ENCODE measurements at regions not wholly inside any gene's neighbourhood (a gene's known extent, or its start where the extent isn't known, plus 50 kb on each side); places are given as distances from the start of the nearest gene placed in this dataset.
"Not testable (repeated sequence)": the region's sequence is repeated elsewhere in the genome, so short reads cannot be mapped to it uniquely, and the experiment has no call there.

DNA sequence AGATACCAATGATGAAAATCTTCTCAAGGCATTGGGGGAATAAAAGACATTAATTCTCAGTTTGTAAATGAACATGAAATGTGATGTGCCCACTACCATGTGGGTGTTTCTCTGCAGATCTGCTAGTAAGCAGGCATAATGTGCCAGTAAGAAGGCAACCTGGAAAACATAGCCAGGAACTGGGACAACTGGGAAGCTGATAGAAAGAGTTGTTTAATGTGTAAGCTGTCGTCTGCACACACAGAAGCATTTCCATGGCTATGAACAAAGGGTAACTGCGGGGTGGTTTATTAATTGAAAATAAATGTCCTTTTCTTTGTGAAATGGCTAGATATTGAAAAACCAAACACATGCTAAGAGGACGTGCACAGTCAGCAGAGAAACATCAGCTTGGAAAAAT lies 52.0 kb downstream of the ZC3H11B start:
- DNase-seq: no peak

DNA sequence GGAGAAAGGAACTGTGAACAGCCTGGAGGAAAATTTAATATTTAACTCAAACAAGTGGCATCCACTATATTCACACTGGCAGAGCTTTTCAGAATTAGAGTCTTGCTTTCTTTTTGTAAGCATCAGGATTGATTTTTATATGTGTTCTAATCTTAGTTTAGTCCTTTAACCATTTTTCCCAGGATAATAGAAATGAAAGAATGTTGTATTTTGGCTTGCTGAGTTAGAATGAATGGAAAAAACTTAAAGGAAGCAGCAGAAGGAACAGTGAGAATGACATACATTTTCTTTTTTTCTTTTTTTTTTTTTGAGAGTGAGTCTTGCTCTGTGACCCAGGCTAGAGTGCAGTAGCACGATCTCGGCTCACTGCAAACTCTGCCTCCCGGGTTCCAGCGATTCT lies 53.0 kb downstream of the ZC3H11B start:
- DNase-seq: no peak

DNA sequence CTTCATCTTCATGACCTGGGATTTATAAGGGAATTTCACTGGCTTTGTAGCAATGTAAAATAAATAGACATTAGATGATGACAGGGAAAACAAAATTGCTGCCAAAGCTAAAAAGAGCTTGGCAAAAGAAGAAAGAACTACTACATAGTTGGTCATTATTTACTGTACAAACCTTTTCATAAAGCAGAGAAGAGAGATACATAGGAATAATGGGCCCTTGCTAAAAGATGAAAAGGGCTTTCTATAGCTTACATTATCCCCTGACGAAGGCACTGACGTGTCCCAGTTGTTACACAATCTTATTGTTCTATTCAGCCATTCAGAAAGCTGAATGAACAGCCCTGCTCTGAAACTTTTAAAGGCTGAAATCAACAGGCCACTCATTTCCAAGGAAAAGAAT lies 57.1 kb downstream of the ZC3H11B start:
- peak; percentile 41 for DNase-seq

- peak; percentile 52 for DNase-seq
These were observed 57.7 kb downstream of the ZC3H11B start for GRCh38 chr1:219555031-219555692.

DNA sequence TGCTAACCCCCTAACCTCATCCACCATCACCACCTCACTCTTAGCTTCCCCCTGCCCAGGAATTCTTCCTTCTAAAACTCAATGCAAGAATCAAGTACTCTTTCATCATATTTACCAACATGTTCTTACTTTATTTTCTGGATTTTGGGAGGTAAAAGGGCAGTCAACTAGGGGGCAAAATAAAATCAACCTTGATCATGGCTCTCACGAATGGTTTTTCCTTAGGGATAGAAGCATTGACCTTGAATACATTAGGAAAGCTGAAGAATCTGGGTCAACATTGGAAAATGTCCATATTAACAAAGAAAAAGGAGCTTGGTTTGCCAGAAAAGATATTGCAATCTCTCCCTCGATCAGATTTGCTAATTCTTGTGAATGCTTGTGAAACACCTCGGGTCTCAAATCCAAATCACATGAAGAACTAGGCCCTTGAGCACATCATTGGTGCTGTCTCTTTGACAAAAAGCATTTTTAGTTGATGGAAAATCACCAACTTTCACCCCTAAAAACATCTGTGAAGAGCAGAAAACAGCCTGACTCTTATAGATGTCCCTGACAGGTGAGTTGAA lies 58.9 kb downstream of the ZC3H11B start:
- no peak for DNase-seq

DNA sequence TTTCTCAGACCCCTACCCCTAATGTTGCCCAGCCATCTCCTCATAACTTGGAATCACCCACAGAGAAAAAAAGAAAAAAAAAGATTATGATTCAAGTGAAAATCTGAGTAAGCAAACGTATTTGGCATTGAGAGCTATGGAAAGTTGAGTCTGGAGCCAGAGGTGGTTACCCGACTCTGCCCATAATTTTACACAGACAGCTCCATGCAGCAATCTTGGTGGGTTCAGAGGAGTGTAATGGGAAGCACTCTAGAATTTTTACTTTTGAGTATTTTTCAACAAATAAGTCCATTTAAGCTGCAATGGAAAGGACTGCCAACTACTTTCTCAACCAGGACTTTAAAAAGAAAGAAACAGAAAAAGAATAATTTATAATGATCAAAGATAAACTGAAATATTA lies 62.7 kb downstream of the ZC3H11B start:
- no peak for DNase-seq

GRCh38 chr1:219549215-219549614 lies 63.7 kb downstream of the ZC3H11B start:
- peak; percentile 13 for DNase-seq

- no peak for DNase-seq
These were observed 64.5 kb downstream of the ZC3H11B start for GRCh38 chr1:219548386-219548785.

DNA sequence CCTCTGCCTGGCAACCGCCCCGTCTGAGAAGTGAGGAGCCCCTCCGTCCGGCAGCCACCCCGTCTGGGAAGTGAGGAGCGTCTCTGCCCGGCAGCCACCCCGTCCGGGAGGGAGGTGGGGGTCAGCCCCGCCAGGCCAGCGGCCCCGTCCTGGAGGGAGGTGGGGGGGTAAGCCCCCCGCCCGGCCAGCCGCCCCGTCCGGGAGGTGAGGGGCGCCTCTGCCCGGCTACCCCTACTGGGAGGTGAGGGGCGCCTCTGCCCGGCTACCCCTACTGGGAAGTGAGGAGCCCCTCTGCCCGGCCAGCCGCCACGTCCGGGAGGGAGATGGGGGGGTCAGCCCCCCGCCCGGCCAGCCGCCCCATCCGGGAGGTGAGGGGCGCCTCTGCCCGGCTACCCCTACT lies 67.1 kb downstream of the ZC3H11B start:
- not testable (repeated sequence) for DNase-seq

GRCh38 chr1:219544163-219544846 lies 68.6 kb downstream of the ZC3H11B start:
- no peak for DNase-seq

- DNase-seq: peak; percentile 53
These were observed 69.9 kb downstream of the ZC3H11B start for GRCh38 chr1:219542828-219543518.

DNA sequence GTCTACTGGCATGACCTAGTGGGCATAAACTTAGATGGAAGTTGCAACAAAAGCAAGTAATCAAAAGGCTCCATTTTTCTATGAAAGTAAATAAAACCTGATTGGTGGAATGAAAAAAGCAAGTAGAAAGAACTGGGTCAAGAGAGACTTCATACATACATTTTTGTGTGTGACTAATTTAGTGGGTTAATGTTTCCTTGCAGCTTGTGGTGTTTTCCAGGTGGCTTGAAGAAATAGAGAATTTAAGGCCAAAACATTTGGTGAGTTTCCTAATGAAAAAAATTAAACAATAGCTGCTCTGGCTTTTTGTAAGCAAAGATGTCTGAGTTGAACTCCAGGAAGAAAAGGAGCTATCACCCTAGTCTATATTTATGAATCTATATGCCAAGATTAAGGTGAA lies 71.0 kb downstream of the ZC3H11B start:
- no peak for DNase-seq

- no peak for DNase-seq
These were observed 73.2 kb downstream of the ZC3H11B start for GRCh38 chr1:219539645-219540254.

- no peak for DNase-seq
These were observed 74.0 kb downstream of the ZC3H11B start for GRCh38 chr1:219538886-219539285.

DNA sequence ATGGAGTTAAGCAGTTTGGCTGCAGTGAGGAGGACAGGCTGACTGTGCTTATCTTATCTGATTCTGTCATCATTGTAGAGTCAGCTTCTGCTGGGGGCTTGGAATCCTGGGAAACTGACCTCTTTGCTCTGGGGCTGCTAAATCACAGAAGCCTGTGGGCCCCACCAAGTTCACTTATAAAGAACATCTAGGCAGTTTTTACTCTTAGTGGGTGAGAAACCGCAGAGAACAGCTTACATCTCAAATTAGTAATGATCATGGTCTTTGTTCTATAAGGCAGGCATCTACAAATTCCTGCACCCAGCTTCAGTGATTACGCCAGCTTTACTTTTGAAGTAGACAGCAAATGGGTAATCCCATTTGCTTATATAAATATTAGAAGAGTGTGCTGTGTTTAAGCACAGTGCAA lies 75.7 kb downstream of the ZC3H11B start:
- no peak for DNase-seq

DNA sequence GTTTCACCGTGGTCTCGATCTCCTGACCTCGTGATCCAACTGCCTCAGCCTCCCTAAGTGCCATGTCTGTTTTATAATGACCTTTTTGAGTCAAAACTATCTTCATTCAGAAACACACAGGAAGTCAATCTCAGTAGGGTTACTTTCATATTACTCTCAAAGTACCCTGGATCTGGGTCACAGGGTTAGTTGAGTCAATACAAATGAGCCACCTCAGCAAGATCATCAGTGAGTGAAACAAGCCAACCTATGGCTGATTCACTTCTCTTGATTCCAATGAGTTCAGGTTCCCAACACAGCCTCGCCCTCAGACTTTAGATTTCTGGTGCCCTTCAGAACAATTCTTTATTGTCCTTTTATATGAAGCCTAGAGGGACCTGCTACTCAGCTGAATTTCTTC lies 76.9 kb downstream of the ZC3H11B start:
- no peak for DNase-seq

- DNase-seq: no peak
These were observed 77.9 kb downstream of the ZC3H11B start for GRCh38 chr1:219534991-219535390.

GRCh38 chr1:219533280-219533679 lies 79.6 kb downstream of the ZC3H11B start:
- DNase-seq: peak; percentile 85

DNA sequence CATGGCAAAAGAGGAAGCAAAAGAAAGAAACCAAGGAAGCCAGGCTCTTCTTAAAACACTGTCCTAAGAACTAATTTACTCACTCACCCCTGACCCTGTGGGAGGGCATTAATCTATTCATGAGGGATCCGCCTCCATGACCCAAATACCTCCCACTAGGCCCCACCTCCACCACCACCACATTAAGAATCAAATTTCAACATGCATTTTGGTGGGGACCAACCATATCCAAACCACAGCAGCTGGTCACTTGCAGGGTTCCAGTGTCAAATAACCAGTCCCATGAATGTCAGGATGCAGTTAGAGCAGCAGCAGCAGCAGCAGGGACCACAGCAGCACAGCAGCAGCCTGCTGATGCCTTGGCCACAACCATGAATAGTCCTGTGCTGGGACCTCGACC lies 83.8 kb downstream of the ZC3H11B start:
- no peak for DNase-seq

DNA sequence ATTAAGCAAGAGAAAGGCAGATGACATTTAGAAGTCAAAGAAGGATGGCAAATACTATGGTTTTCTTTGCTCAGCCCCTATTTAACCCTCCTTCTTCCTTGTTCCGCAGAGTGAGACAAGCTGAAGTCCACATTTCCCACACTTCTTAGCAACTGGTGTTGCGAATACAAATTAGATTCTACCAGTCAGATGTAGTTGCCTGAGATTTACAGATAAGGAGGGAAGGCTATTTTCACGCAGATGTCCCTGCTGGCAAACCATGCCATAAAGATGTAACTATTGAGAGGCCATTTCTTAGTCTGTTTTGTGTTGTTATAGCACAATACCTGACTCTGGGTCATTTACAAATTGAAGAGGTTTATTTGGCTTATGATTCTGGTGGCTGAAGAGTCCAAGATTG lies 84.3 kb downstream of the ZC3H11B start:
- no peak for DNase-seq

GRCh38 chr1:219527994-219528393 lies 84.9 kb downstream of the ZC3H11B start:
- DNase-seq: no peak

DNA sequence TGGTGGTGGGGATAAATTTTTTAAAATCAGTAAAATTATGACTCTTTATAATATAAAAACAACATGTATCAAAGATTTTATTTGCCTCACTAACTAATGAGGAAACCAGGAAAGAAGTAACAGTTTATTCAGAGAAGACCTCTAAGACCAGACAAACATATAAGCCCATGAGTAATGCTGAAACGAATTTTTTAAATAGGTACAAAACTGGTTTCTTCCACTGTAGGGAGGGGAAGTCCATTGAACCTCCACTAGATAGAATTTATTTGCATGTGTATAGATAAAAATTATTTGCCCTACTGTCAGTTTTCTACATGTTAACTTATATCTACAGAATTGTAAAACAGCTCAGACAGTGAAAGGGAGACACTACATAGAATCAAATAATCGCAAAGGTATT lies 86.8 kb downstream of the ZC3H11B start:
- DNase-seq: no peak

DNA sequence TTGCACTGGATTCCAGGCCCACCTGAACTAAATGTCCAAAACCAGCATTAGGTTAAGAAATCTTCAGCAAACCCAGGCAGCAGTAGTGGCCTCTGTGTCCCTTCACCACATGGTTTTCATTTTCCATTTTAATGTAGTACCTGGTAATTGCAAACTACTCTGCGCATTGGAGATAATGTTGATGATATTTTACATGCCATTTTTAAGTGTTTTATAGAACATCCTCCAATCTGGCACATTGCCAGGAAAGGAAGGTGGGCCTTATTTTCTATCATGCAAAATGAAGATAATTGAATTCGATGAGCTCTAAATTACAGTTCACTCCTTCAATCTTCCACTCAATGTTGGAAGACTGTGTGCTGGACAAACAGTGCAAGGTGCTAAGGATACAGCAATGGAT lies 89.5 kb downstream of the ZC3H11B start:
- DNase-seq: no peak
